GM20000 (cell line): ENCODE measurements at regions not wholly inside any gene's neighbourhood (a gene's known extent, or its start where the extent isn't known, plus 50 kb on each side); places are given as distances from the start of the nearest gene placed in this dataset.

ENCODE experiments used
- DNase-seq: peaks from one replicate; pipeline ENCODE4 v3.0.0; 2012; ENCODE audit warnings: low spot score
- CTCF ChIP-seq: IDR thresholded peaks from 2 replicates; pipeline ENCODE4 v1.5.1; 2012; ENCODE audit warnings: mild to moderate bottlenecking, control low read depth; ENCODE audit errors: extremely low read depth, missing control alignments

DNA sequence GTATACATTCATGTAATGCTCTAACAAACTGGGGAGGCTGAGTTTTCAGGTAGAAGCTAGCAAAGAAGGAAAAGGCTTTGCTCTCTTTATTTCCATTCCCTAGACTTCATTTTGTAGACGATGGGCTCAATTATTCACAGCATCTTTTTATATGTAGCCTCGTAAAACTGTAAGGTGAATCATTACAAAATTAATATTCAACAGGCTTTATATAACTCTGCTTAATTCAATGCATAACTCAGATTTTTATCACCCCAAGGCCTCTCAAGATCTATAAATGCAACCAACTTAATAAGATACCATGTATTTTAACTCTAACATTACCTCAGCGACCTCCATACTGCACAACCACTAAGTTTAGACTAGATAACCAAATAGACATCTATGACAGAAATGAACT lies 63.0 kb upstream of the FRMD4B start:
- no peak for TF ChIP-seq CTCF

DNA sequence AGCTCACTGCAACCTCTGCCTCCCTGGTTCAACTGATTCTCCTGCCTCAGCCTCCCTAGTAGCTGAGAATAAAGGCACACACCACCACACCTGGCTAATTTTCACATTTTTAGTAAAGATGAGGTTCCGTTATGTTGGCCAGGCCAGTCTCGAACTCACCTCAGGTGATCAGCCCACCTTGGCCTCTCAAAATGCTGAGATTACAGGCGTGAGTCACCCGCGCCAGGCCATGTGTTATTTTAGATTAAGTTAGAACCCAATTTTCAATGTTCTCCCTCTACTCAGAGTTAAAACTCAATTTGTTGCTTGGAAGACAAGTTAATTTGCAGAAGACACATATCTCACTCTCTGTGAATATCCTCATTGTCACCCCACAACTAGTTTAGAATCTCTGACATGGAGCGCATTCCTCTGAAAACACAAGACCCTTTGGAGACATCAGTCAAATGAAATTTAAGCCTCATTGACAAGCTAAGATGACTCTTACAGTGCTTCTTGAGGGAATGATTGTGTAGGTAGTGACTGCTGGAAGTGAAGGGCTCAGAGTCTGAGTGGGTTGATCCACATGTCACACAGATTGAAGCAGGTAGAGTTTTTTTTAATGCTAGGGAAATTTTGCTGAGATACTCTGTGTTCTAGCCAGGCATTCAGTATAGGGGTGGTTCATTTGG lies 60.6 kb upstream of the FRMD4B start:
- TF ChIP-seq CTCF, result no peak
- no peak for DNase-seq

More for the DNA sequence above, 63.0 kb upstream of the FRMD4B start:
- DNase-seq, result no peak

DNA sequence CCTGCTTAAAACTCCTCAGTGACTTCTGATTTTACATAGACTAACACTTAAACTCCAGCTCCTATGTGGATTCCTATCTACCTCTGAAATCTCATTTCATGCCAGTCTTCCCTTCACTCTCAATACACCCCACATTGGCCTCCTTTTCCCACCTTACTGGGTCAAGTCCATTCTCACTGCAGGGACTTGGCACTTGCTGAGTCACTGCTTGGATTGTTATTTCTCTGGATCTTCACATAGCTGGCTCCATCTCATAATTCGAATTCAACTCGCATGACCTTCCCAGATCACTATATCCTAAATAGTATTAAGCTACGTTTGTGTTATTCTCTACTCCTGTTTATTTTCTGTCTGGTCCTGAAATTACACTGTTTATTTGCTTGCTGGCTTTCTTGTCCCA lies 59.6 kb upstream of the FRMD4B start:
- DNase-seq, result no peak
- TF ChIP-seq CTCF, result no peak

- DNase-seq, result no peak
- no peak for TF ChIP-seq CTCF
These were observed 59.1 kb upstream of the FRMD4B start for GRCh38 chr3:69445024-69445423.

DNA sequence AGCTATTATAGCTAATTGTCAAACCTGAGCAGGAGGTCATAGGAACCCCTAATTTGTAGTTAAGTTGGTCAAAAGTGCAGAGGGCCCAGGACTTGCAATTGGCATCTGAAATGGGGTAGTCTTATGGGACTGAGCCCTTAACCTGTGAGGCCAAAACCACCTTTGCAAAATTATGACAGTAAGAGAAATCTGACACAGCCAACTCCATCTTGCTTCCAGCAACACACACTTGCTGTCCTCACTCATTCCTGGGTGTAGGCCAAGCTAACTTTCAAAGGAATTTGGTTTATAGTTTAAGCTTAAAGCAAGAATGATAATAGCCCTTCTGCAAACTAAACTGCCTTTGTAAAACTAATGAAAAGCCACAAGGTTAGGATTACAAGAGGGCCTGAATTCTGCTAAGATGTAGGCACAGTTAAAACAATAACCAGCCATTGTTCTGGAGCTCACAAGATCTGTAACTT lies 57.6 kb upstream of the FRMD4B start:
- DNase-seq, result no peak
- TF ChIP-seq CTCF, result no peak

DNA sequence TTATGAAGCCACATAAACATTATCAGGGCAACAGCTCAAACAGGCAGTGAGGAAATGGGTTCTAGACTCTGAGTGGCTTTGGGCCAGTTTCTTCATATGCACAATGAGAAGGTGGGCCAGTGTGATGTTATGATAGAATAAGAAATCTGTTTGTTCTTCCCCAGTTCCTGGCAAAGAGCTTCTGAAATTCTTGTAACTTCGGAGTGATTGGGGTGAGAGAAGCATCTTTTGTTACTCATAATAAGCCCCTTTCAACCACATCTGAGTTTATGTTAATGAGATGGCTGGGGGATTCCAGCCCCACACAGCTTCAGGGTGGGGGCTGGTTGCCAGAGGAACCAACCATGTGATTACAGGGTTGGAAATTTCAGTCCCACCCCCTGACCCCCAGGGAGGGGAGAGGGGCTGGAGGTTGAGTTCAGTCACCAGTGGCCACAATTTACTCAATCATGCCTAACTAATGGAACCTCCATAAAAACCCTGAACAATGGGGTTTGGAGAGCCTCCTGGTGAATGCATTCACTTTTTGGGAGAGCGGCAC lies 57.0 kb upstream of the FRMD4B start:
- DNase-seq, result no peak
- TF ChIP-seq CTCF, result no peak

- no peak for TF ChIP-seq CTCF
These were observed 55.8 kb upstream of the FRMD4B start for GRCh38 chr3:69441732-69442131.

More at GRCh38 chr3:69441732-69442131, 55.8 kb upstream of the FRMD4B start:
- no peak for DNase-seq
